Endothelial cell of umbilical vein (primary cell): ENCODE measurements at regions not wholly inside any gene's neighbourhood (a gene's known extent, or its start where the extent isn't known, plus 50 kb on each side); places are given as distances from the start of the nearest gene placed in this dataset.

Experiments used
- CTCF ChIP-seq, 2 donors: IDR thresholded peaks; 1 replicate in 1 of 2; 2 replicates in 1 of 2; pipeline ENCODE4 v1.5.1; 2011; ENCODE audit warnings: low read length in 2 of 2, mild to moderate bottlenecking in 2 of 2, moderate library complexity in 2 of 2, control low read depth in 1 of 2, inconsistent platforms in 1 of 2, low read depth in 1 of 2; ENCODE audit not compliant: insufficient read depth in 1 of 2; ENCODE audit errors: extremely low read depth in 1 of 2
- MYC ChIP-seq: IDR thresholded peaks from one replicate; pipeline ENCODE4 v1.6.1; 2011; ENCODE audit warnings: mild to moderate bottlenecking, low read depth, low read length
- POLR2A ChIP-seq: IDR thresholded peaks from 2 replicates; pipeline ENCODE4 v1.6.1; 2012; ENCODE audit warnings: low read depth, mild to moderate bottlenecking, control low read depth, low read length
- POLR2AphosphoS5 ChIP-seq: IDR thresholded peaks from 2 replicates; pipeline ENCODE4 v1.6.1; 2012; ENCODE audit warnings: low read depth, mild to moderate bottlenecking, control low read depth, low read length, moderate library complexity; ENCODE audit not compliant: insufficient read depth
- TF ChIP-seq, protein P1 (sequence below): IDR thresholded peaks from 2 replicates; pipeline ENCODE4 v1.6.1; 2011; ENCODE audit not compliant: insufficient read depth, insufficient read length

- no peak for TF ChIP-seq POLR2A
- no peak for TF ChIP-seq CTCF (IDR thresholded peaks at IDR 0.05; ENCODE audit: extremely low read depth in 1 of 2, insufficient read depth in 1 of 2, low read depth in 1 of 2, low read length in 2 of 2)
- TF ChIP-seq, protein P1, sequence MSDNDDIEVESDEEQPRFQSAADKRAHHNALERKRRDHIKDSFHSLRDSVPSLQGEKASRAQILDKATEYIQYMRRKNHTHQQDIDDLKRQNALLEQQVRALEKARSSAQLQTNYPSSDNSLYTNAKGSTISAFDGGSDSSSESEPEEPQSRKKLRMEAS, result no peak
- no peak for TF ChIP-seq POLR2AphosphoS5
- no peak for TF ChIP-seq MYC
These were observed 722.6 kb downstream of the ZNF385D start for GRCh38 chr3:21028412-21028811.
